IPS-NIHi7 (cell line): ENCODE measurements at regions not wholly inside any gene's neighbourhood (a gene's known extent, or its start where the extent isn't known, plus 50 kb on each side); places are given as distances from the start of the nearest gene placed in this dataset.
"Not testable (repeated sequence)": the region's sequence is repeated elsewhere in the genome, so short reads cannot be mapped to it uniquely, and the experiment has no call there.

Experiments used
- DNase-seq: peaks from one replicate; pipeline ENCODE4 v3.0.0; 2012; ENCODE audit warnings: mixed read lengths; ENCODE audit errors: extremely low spot score

- no peak for DNase-seq
Observed at GRCh38 chr18:995629-996028, 91.0 kb downstream of the ADCYAP1 start.

GRCh38 chr18:997499-997898, 92.8 kb downstream of the ADCYAP1 start:
- DNase-seq: no peak

GRCh38 chr18:998936-999335, 94.3 kb downstream of the ADCYAP1 start:
- DNase-seq: no peak

- no peak for DNase-seq
Observed at GRCh38 chr18:1002653-1003178, 98.0 kb downstream of the ADCYAP1 start.

GRCh38 chr18:1003499-1003898, 98.8 kb downstream of the ADCYAP1 start:
- DNase-seq: no peak

- DNase-seq: no peak
Observed at GRCh38 chr18:1006304-1006703, 101.6 kb downstream of the ADCYAP1 start.

GRCh38 chr18:1006965-1007364, 102.3 kb downstream of the ADCYAP1 start:
- no peak for DNase-seq

GRCh38 chr18:1011349-1011748, 106.7 kb downstream of the ADCYAP1 start:
- DNase-seq: no peak

GRCh38 chr18:1012775-1013174, 108.1 kb downstream of the ADCYAP1 start:
- no peak for DNase-seq

- no peak for DNase-seq
Observed at GRCh38 chr18:1013951-1014350, 109.3 kb downstream of the ADCYAP1 start.

GRCh38 chr18:1014509-1014908, 109.8 kb downstream of the ADCYAP1 start:
- DNase-seq: no peak

- DNase-seq: no peak
Observed at GRCh38 chr18:1014951-1015624, 110.4 kb downstream of the ADCYAP1 start.

- no peak for DNase-seq
Observed at GRCh38 chr18:1015777-1016176, 111.1 kb downstream of the ADCYAP1 start.

- DNase-seq: no peak
Observed at GRCh38 chr18:1017227-1018058, 112.8 kb downstream of the ADCYAP1 start.

GRCh38 chr18:1018181-1018681, 113.6 kb downstream of the ADCYAP1 start:
- DNase-seq: no peak

GRCh38 chr18:1019191-1019590, 114.5 kb downstream of the ADCYAP1 start:
- DNase-seq: no peak

GRCh38 chr18:1020731-1021344, 116.2 kb downstream of the ADCYAP1 start:
- no peak for DNase-seq

- no peak for DNase-seq
Observed at GRCh38 chr18:1026930-1027329, 122.3 kb downstream of the ADCYAP1 start.

GRCh38 chr18:1033092-1033491, 128.4 kb downstream of the ADCYAP1 start:
- DNase-seq: not testable (repeated sequence)

GRCh38 chr18:1034971-1035370, 130.3 kb downstream of the ADCYAP1 start:
- no peak for DNase-seq

- DNase-seq: no peak
Observed at GRCh38 chr18:1036926-1037325, 132.3 kb downstream of the ADCYAP1 start.

- no peak for DNase-seq
Observed at GRCh38 chr18:1037776-1038175, 133.1 kb downstream of the ADCYAP1 start.
